DMS79 treated with DMSO at 0.1 percent for 48 hours (cell line): ENCODE measurements at regions not wholly inside any gene's neighbourhood (a gene's known extent, or its start where the extent isn't known, plus 50 kb on each side); places are given as distances from the start of the nearest gene placed in this dataset.

Experiments
- DNase-seq: peaks from one replicate; lab custom pipeline; 2025; lab: John Stamatoyannopoulos, UW

- DNase-seq: no peak
These were observed 347.8 kb downstream of the ARL4A start for GRCh38 chr7:13035233-13035632.

GRCh38 chr7:13036256-13036780 is 348.9 kb downstream of the ARL4A start:
- no peak for DNase-seq

GRCh38 chr7:13037216-13037615 is 349.8 kb downstream of the ARL4A start:
- DNase-seq: no peak

GRCh38 chr7:13041368-13041988 is 354.0 kb downstream of the ARL4A start:
- DNase-seq: no peak

GRCh38 chr7:13042605-13043236 is 355.3 kb downstream of the ARL4A start:
- no peak for DNase-seq

GRCh38 chr7:13044309-13044708 is 356.9 kb downstream of the ARL4A start:
- DNase-seq: no peak

- DNase-seq: no peak
These were observed 359.6 kb downstream of the ARL4A start for GRCh38 chr7:13047061-13047460.

- no peak for DNase-seq
These were observed 362.5 kb downstream of the ARL4A start for GRCh38 chr7:13049946-13050345.

GRCh38 chr7:13050703-13051102 is 363.3 kb downstream of the ARL4A start:
- no peak for DNase-seq

- no peak for DNase-seq
These were observed 368.4 kb downstream of the ARL4A start for GRCh38 chr7:13055732-13056368.

- DNase-seq: no peak
These were observed 370.2 kb downstream of the ARL4A start for GRCh38 chr7:13057462-13058200.

- DNase-seq: no peak
These were observed 372.7 kb downstream of the ARL4A start for GRCh38 chr7:13060173-13060572.

- DNase-seq: no peak
These were observed 373.7 kb downstream of the ARL4A start for GRCh38 chr7:13061115-13061514.

- no peak for DNase-seq
These were observed 375.2 kb downstream of the ARL4A start for GRCh38 chr7:13062631-13063030.

GRCh38 chr7:13067036-13067435 is 379.6 kb downstream of the ARL4A start:
- no peak for DNase-seq

GRCh38 chr7:13068032-13068431 is 380.6 kb downstream of the ARL4A start:
- DNase-seq: no peak

- DNase-seq: no peak
These were observed 382.4 kb downstream of the ARL4A start for GRCh38 chr7:13069841-13070240.

GRCh38 chr7:13072014-13072413 is 384.6 kb downstream of the ARL4A start:
- DNase-seq: no peak

GRCh38 chr7:13077466-13077865 is 390.0 kb downstream of the ARL4A start:
- no peak for DNase-seq

GRCh38 chr7:13078105-13078504 is 390.7 kb downstream of the ARL4A start:
- no peak for DNase-seq

GRCh38 chr7:13090959-13091358 is 403.5 kb downstream of the ARL4A start:
- DNase-seq: no peak

- DNase-seq: no peak
These were observed 404.7 kb downstream of the ARL4A start for GRCh38 chr7:13091974-13092707.
